H9 (cell line): ENCODE measurements at regions not wholly inside any gene's neighbourhood (a gene's known extent, or its start where the extent isn't known, plus 50 kb on each side); places are given as distances from the start of the nearest gene placed in this dataset.

ENCODE experiments used
- DNase-seq: peaks from one replicate; pipeline ENCODE4 v3.0.0-alpha.2; 2017
- H2AFZ ChIP-seq: one replicate; pipeline ENCODE4 v1.6.1; 2013; ENCODE audit warnings: mild to moderate bottlenecking, low read length, control low read depth, moderate library complexity
- H2AK5ac ChIP-seq: 2 replicates; pipeline ENCODE4 v1.6.1; 2013; ENCODE audit warnings: low read length, control low read depth, mixed read lengths; ENCODE audit not compliant: insufficient read length
- H2BK120ac ChIP-seq: one replicate; pipeline ENCODE4 v1.6.1; 2013; ENCODE audit warnings: low read depth, mild to moderate bottlenecking, low read length, control low read depth, inconsistent platforms; ENCODE audit not compliant: poor library complexity, severe bottlenecking
- H2BK12ac ChIP-seq: 2 replicates; pipeline ENCODE4 v1.6.1; 2013; ENCODE audit warnings: low read length, control low read depth, mixed read lengths, low read depth; ENCODE audit not compliant: insufficient read length
- H2BK15ac ChIP-seq: 2 replicates; pipeline ENCODE4 v1.6.1; 2013; ENCODE audit warnings: low read depth, low read length, control low read depth
- H2BK20ac ChIP-seq: one replicate; pipeline ENCODE4 v1.6.1; 2013; ENCODE audit warnings: low read depth, mild to moderate bottlenecking, low read length, control low read depth, inconsistent platforms; ENCODE audit not compliant: poor library complexity, severe bottlenecking
- H2BK5ac ChIP-seq: 2 replicates; pipeline ENCODE4 v1.6.1; 2013; ENCODE audit warnings: low read length, control low read depth, mixed read lengths; ENCODE audit not compliant: insufficient read length
- H3K14ac ChIP-seq: 2 replicates; pipeline ENCODE4 v1.6.1; 2013; ENCODE audit warnings: low read length, control low read depth; ENCODE audit not compliant: insufficient read depth
- H3K18ac ChIP-seq: 2 replicates; pipeline ENCODE4 v1.6.1; 2013; ENCODE audit warnings: low read depth, mild to moderate bottlenecking, mixed read lengths, low read length, control low read depth; ENCODE audit not compliant: insufficient read length
- H3K23ac ChIP-seq: 2 replicates; pipeline ENCODE4 v1.6.1; 2013; ENCODE audit warnings: low read length, control low read depth, mixed read lengths, low read depth; ENCODE audit not compliant: insufficient read length
- H3K23me2 ChIP-seq: 2 replicates; pipeline ENCODE4 v1.6.1; 2013; ENCODE audit warnings: low read depth, mild to moderate bottlenecking, mixed read lengths, low read length, control low read depth; ENCODE audit not compliant: insufficient read length, poor library complexity, severe bottlenecking
- H3K27ac ChIP-seq: 2 replicates; pipeline ENCODE4 v1.5.1; 2013; ENCODE audit warnings: low read length, control low read depth, mixed read lengths, low read depth; ENCODE audit not compliant: insufficient read length
- H3K27me3 ChIP-seq: 2 replicates; pipeline ENCODE4 v1.6.1; 2013; ENCODE audit warnings: low read length, control low read depth, inconsistent platforms; ENCODE audit not compliant: insufficient read depth
- H3K4ac ChIP-seq: 2 replicates; pipeline ENCODE4 v1.6.1; 2013; ENCODE audit warnings: low read depth, mild to moderate bottlenecking, control low read depth, inconsistent platforms, low read length, moderate library complexity
- H3K4me1 ChIP-seq: 2 replicates; pipeline ENCODE4 v1.6.1; 2013; ENCODE audit warnings: low read length, control low read depth, inconsistent platforms; ENCODE audit not compliant: insufficient read depth
- H3K4me2 ChIP-seq: 2 replicates; pipeline ENCODE4 v1.6.1; 2013; ENCODE audit warnings: low read length, control low read depth, mixed read lengths; ENCODE audit not compliant: insufficient read length, insufficient read depth
- H3K56ac ChIP-seq: 2 replicates; pipeline ENCODE4 v1.6.1; 2013; ENCODE audit warnings: low read depth, mild to moderate bottlenecking, mixed read lengths, low read length, control low read depth; ENCODE audit not compliant: insufficient read length
- H3K79me1 ChIP-seq: 2 replicates; pipeline ENCODE4 v1.6.1; 2013; ENCODE audit warnings: low read depth, mild to moderate bottlenecking, moderate library complexity, low read length, control low read depth, inconsistent platforms; ENCODE audit not compliant: insufficient read depth, poor library complexity, severe bottlenecking
- H3K79me2 ChIP-seq: 2 replicates; pipeline ENCODE4 v1.6.1; 2013; ENCODE audit warnings: low read length, control low read depth, inconsistent platforms; ENCODE audit not compliant: insufficient read depth
- H3K9ac ChIP-seq: 2 replicates; pipeline ENCODE4 v1.6.1; 2013; ENCODE audit warnings: low read length, control low read depth, mixed read lengths; ENCODE audit not compliant: insufficient read length; ENCODE audit errors: extremely low read depth
- H3K9me3 ChIP-seq: one replicate; pipeline ENCODE4 v1.6.1; 2013; ENCODE audit warnings: low read depth, low read length, inconsistent platforms; ENCODE audit not compliant: control insufficient read depth
- H3T11ph ChIP-seq: one replicate; pipeline ENCODE4 v1.6.1; 2013; ENCODE audit warnings: mild to moderate bottlenecking, low read length, control low read depth, inconsistent platforms
- H4K20me1 ChIP-seq: one replicate; pipeline ENCODE4 v1.6.1; 2013; ENCODE audit not compliant: control insufficient read depth, insufficient read length, insufficient read depth
- H4K5ac ChIP-seq: 2 replicates; pipeline ENCODE4 v1.6.1; 2013; ENCODE audit warnings: low read depth, mild to moderate bottlenecking, mixed read lengths, low read length, control low read depth; ENCODE audit not compliant: insufficient read length
- H4K8ac ChIP-seq: replicated peaks from 2 replicates; pipeline ENCODE4 v1.6.1; 2013; ENCODE audit warnings: low read length, control low read depth, mixed read lengths, low read depth; ENCODE audit not compliant: insufficient read length
- H4K91ac ChIP-seq: 2 replicates; pipeline ENCODE4 v1.6.1; 2013; ENCODE audit warnings: low read depth, mild to moderate bottlenecking, moderate library complexity, mixed read lengths, low read length, control low read depth; ENCODE audit not compliant: insufficient read length
- H3K27ac Mint-ChIP-seq, 3 experiments: 2 replicates in 2 of 3; 3 replicates in 1 of 3; pipeline ENCODE4 v1.8.0; 2020 to 2021; ENCODE audit warnings: mixed read lengths in 3 of 3, mild to moderate bottlenecking in 1 of 3, moderate library complexity in 1 of 3
- H3K27me3 Mint-ChIP-seq: 2 replicates; pipeline ENCODE4 v1.8.0; 2021; ENCODE audit warnings: low read depth, mild to moderate bottlenecking, moderate library complexity, mixed read lengths
- H3K36me3 Mint-ChIP-seq, 3 experiments: 2 replicates in 2 of 3; 3 replicates in 1 of 3; pipeline ENCODE4 v1.8.0; 2020 to 2021; ENCODE audit warnings: low read depth in 3 of 3, mixed read lengths in 3 of 3; ENCODE audit not compliant: insufficient read depth in 1 of 3
- H3K4me1 Mint-ChIP-seq, 2 experiments: 2 replicates each; pipeline ENCODE4 v1.8.0; 2020; ENCODE audit warnings: mixed read lengths in 2 of 2
- H3K4me3 Mint-ChIP-seq, 2 experiments: 2 replicates in 1 of 2; 3 replicates in 1 of 2; pipeline ENCODE4 v1.8.0; 2020 to 2021; ENCODE audit warnings: mild to moderate bottlenecking in 2 of 2, mixed read lengths in 2 of 2, moderate library complexity in 1 of 2
- H3K9me3 Mint-ChIP-seq, 2 experiments: 2 replicates in 1 of 2; 3 replicates in 1 of 2; pipeline ENCODE4 v1.8.0; 2020; ENCODE audit warnings: mild to moderate bottlenecking in 2 of 2, mixed read lengths in 2 of 2, moderate library complexity in 1 of 2
- WGBS: extraction: QIAGEN DNeasy Blood & Tissue Kit; methylation state at CpG from one replicate; pipeline ENCODE4 v1.1.7; 2013; ENCODE audit warnings: missing lambda C conversion rate, low lambda C conversion rate, mixed read lengths; ENCODE audit not compliant: insufficient read length; ENCODE audit errors: extremely low coverage; 5-methylcytosine and 5-hydroxymethylcytosine counted together
- TF ChIP-seq, protein P1 (sequence below): fragments of 200-600 bp; sonication (generic); conservative IDR thresholded peaks from 3 replicates; pipeline ENCODE4 v1.8.0; 2021; ENCODE audit warnings: antibody characterized with exemption, mild to moderate bottlenecking

DNA sequence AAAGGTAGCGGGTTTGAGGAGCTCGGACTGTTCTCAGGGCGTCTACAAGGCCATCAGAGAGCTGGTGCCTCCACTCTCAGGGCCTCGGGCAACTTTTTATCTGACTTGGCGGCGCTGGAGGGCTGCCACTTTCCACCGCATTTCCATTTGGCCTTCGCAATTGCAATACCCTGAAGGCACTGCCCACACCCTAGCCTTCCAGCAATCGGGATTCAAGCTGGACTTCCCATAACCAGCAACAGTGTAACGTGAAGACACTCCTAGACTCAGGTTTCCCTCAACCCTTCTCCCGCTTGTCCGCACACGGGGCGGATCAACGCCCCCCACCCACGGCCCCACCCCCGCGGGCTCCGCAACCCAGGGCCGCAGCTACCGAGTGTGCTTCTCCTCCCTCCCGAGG, 50.2 kb upstream of the BCOR start:
- no peak overlapping the region for H3K23ac ChIP-seq
- no peak for DNase-seq
- H3K4me1 ChIP-seq = peaks cover 16% of the 10 kb centered on the region; the same call in 1 of the 2 replicates
- H2BK12ac ChIP-seq = no peak overlapping the region
- H3K56ac ChIP-seq = no peak overlapping the region
- peak overlapping the region; percentile 63 for H3K4me2 ChIP-seq
- no peaks in the 10 kb centered on the region for H3K79me1 ChIP-seq
- Mint-ChIP-seq H3K4me3 (peak overlapping the region in 1 of 2 experiments; percentile 43; a peak in 3 of 5 replicates), H3K27ac (peak overlapping the region in 1 of 3 experiments; percentile 59; a peak in 1 of 7 replicates), H3K4me1 (peaks cover 43 to 51% of the 10 kb centered on the region in 2 experiments), H3K27me3 (peaks cover 91% of the 10 kb centered on the region), H3K36me3 (peaks cover 0 to 6% (median 5%) of the 10 kb centered on the region in 3 experiments; a peak in 4 of 7 replicates), H3K9me3 (peaks cover 57 to 59% of the 10 kb centered on the region in 2 experiments)
- H3K79me2 ChIP-seq = no peaks in the 10 kb centered on the region
- H3K9ac ChIP-seq = no peak overlapping the region
- H4K8ac ChIP-seq = no peak overlapping the region
- H2BK5ac ChIP-seq = no peak overlapping the region
- peaks cover 64% of the 10 kb centered on the region for H3K27me3 ChIP-seq
- H3K14ac ChIP-seq = no peak overlapping the region
- H3K23me2 ChIP-seq = peaks cover 36% of the 10 kb centered on the region
- no peak overlapping the region for H3K18ac ChIP-seq
- H2BK120ac ChIP-seq = no peak overlapping the region
- H4K5ac ChIP-seq = no peak overlapping the region
- peaks cover 5% of the 10 kb centered on the region for H4K20me1 ChIP-seq
- no peak overlapping the region for H2BK15ac ChIP-seq
- no peak overlapping the region for H2BK20ac ChIP-seq
- H2AFZ ChIP-seq = no peak overlapping the region
- no peak overlapping the region for H4K91ac ChIP-seq
- H3K9me3 ChIP-seq = no peaks in the 10 kb centered on the region
- H3K27ac ChIP-seq = no peak overlapping the region
- WGBS = no CpG with 5 or more reads among the region's 22 CpGs
- H3T11ph ChIP-seq = no peak overlapping the region
- no peak overlapping the region for H3K4ac ChIP-seq
- no peak overlapping the region for H2AK5ac ChIP-seq
- TF ChIP-seq, protein P1, sequence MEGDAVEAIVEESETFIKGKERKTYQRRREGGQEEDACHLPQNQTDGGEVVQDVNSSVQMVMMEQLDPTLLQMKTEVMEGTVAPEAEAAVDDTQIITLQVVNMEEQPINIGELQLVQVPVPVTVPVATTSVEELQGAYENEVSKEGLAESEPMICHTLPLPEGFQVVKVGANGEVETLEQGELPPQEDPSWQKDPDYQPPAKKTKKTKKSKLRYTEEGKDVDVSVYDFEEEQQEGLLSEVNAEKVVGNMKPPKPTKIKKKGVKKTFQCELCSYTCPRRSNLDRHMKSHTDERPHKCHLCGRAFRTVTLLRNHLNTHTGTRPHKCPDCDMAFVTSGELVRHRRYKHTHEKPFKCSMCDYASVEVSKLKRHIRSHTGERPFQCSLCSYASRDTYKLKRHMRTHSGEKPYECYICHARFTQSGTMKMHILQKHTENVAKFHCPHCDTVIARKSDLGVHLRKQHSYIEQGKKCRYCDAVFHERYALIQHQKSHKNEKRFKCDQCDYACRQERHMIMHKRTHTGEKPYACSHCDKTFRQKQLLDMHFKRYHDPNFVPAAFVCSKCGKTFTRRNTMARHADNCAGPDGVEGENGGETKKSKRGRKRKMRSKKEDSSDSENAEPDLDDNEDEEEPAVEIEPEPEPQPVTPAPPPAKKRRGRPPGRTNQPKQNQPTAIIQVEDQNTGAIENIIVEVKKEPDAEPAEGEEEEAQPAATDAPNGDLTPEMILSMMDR = no peak
